ENCODE measurements at regions not wholly inside any gene's neighbourhood (a gene's known extent, or its start where the extent isn't known, plus 50 kb on each side); places are given as distances from the start of the nearest gene placed in this dataset.

DNA sequence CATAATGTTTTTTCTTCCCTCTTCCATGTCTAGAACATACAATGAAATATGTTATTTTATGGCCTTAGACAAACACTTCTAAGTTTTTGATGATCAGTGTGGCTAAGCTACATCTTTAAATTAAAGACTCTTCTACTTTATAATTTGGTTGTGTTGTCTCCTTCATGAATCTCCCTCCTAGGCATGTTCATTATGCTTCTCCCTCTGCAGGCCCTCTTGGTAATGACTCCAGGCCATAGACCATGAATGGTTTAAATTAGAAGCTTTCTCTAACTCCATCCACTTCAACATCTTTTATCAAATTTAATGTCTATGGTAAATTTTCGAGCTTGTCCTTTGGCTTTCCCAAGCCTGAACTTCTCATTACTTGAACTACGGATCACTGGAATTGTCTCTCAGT, 342.7 kb upstream of the ADAMTS16 start:
- TF ChIP-seq CTCF (IDR thresholded peaks at IDR 0.05): no peak
- no peak for TF ChIP-seq POLR2A (IDR thresholded peaks at IDR 0.05)

Data from thyroid gland (tissue), 4 donors.